NCI-H774 (cell line): ENCODE measurements at regions not wholly inside any gene's neighbourhood (a gene's known extent, or its start where the extent isn't known, plus 50 kb on each side); places are given as distances from the start of the nearest gene placed in this dataset.

Experiments used
- DNase-seq: peaks from one replicate; lab custom pipeline; 2025; lab: John Stamatoyannopoulos, UW

DNA sequence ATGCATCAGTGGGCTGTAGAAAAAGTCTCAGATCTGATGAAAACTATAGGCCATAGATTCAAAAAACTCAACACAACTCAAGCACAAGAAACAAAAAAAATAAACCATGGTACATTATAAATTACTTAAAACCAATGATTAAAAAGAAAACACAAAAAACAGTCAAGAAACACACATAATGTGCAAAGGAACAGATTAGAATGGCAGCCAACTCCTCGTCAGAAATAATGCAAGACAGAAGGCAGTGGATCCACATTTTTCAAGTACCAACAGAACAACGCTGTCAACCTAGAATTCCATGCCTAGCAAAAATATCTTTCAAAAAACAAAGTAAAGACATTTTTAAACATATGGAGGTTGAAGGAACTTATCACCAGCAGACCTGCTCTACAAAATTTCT lies 69.7 kb downstream of the PSMB1 start:
- no peak for DNase-seq

DNA sequence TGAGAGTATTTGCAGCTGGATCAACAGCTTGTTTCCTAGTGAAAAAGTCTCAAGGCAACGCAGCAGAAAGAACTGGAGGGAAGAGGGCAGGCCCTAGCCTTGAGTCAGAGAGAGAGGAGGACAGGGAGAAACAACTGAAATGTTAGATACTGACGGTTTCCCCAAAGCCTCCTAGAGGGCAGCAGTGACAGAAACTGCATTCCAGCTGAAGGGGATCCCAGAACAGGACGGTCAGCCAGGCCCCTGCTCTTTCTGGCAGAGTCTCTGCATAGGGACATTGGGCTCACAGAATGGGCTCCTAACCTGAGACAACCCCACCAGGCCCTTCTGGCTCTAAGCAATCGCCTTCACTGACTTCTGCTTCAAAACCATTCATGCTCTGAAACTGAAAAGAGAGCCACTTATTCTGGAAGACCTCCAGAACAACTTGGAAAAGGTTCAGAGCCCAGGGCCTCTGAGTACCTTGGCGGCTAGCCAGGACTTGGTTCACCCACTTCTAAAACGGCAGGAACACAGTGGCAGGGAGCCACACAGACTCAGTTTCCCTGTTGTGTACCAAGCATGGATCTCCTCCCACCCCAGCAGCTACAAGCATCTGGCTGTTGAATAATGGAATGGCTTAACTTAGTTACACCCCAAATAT lies 72.9 kb downstream of the PSMB1 start:
- DNase-seq: peak; percentile 32

DNA sequence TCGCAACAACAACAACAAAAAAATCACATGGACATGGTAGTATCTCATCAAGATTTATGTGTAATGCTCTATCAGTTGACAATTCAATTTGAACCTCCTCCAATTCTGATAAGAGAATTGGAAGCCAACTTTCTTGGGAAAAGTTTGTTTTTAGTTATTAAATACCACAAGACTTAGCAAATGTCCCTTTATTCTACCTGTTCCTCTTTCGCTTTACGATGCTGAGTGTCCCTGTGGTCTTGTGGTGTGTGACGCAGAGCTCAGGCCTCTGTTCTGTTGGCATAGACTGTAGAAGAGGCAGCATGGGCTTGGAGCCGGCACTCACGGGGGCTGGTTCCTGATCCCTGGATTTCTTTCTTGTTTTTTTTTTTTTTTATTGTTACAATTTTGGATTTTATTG lies 76.7 kb downstream of the PSMB1 start:
- DNase-seq: no peak

- no peak for DNase-seq
Measured at GRCh38 chr6:170475118-170475517, 78.0 kb downstream of the PSMB1 start.

- no peak for DNase-seq
Measured at GRCh38 chr6:170473801-170474200, 79.3 kb downstream of the PSMB1 start.

DNA sequence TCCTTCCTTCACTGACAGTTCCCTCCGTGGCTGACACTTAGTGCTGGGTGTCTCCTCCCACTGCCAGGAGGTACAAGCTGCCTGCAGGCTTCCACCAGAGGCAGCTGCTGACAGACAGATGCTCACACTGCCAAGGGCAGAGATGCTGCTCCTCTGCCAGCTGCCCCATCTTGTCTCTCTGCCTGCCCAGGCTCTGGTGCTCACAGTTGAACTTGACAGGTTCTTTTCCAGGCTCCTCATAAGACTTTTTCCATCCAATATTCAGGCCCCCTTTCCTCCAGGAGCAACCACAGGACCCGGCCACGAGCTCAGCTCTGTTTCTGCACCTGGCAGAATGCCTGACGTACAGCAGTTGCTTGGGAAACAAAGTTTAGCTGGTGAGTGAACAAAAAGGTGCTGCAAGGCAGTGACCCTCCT lies 79.8 kb downstream of the PSMB1 start:
- peak; percentile 22 for DNase-seq

GRCh38 chr6:170471491-170471890 lies 81.6 kb downstream of the PSMB1 start:
- no peak for DNase-seq

GRCh38 chr6:170470734-170471133 lies 82.4 kb downstream of the PSMB1 start:
- no peak for DNase-seq

- DNase-seq: no peak
Measured at GRCh38 chr6:170464524-170464979, 88.6 kb downstream of the PSMB1 start.

DNA sequence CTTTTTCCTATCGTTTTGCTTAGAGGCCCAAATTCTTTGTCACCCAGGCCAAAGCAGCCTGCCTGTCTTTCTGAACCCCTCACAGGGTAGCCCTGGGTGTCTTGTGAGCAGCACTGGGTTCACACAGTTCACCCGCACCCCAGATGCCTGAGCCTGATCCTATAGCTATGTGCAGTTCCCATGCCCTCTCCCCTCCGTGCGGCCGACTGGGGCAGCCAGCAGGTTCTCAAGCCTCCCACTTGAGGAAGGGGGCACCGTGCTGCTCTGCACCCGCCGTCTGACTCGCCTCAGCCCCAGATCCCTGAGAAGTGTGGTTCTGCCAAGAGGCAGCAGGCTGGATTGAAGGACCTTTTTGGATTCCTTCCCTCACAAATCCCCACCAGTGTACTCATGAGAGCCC lies 89.0 kb downstream of the PSMB1 start:
- DNase-seq: no peak

DNA sequence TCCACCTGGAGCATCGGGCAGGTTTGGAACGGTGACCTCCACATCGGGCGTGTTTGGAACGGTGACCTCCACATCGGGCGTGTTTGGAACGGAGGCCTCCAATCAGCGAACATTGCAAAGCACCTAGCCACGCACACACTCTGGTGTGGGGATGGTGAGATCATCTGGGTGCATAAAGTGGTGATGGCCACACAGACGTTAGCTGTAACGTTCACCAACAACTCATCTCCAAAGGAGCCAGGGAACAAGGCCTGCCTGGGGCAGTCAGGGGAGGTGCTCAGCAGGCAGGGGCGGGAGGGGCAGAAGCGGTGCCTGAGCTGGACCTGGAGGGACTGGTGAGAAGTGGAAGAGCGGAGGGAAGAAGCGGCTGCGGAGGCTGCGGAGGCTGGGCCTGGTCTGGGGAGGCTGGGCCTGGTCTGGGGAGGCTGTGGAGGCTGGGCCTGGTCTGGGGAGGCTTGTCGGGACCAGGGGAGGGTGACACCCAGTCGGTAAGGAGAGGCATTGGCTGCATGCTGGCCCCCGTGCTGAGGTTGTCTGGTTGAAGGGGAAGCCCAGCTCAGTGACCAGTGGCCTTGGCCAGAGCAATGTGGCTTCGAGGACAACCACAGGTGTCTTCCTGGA lies 89.9 kb downstream of the PSMB1 start:
- no peak for DNase-seq

GRCh38 chr6:170462366-170463020 lies 90.6 kb downstream of the PSMB1 start:
- DNase-seq: peak; percentile 65

DNA sequence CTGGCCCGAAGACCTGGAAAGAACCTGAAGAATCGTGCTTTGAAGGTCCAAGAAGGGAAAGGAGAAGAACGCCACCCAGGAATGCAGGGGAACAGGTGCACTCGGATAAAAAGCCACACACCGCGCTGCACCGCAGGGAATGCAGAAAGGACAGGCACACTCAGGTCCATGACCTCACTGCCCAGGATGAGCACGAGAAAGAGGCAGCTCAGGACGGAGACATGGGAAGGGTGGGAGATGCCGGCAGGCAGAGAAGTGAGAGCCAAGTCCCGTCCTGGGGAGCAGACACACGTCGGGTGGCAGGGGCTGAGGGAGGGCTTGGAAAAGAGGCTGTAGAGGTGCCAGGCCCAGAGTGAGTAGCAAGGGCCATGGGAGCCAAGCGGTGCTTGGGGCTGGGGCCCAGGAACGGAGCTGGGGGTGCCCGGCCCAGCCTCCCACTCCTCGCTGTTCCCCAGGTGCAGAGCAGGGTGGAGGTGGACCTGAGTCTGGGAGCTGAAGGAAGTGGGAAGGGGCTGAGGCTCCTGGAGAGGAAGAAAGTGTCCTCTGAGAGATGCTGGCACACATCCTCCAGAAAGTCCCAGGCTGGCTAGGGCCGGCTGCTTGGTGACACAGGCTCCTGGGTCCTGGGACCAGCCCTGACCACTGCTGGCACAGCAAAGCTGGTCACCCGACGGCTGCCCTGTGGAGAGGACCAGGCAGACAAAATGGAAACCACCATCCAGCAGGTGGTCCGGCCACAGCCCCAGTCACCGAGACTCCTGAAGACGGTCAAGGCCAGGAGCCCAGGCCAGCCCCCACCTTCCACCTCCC lies 91.3 kb downstream of the PSMB1 start:
- no peak for DNase-seq

- no peak for DNase-seq
Measured at GRCh38 chr6:170461111-170461510, 92.0 kb downstream of the PSMB1 start.

GRCh38 chr6:170460641-170461040 lies 92.5 kb downstream of the PSMB1 start:
- DNase-seq: no peak

GRCh38 chr6:170459451-170459850 lies 93.7 kb downstream of the PSMB1 start:
- DNase-seq: no peak

DNA sequence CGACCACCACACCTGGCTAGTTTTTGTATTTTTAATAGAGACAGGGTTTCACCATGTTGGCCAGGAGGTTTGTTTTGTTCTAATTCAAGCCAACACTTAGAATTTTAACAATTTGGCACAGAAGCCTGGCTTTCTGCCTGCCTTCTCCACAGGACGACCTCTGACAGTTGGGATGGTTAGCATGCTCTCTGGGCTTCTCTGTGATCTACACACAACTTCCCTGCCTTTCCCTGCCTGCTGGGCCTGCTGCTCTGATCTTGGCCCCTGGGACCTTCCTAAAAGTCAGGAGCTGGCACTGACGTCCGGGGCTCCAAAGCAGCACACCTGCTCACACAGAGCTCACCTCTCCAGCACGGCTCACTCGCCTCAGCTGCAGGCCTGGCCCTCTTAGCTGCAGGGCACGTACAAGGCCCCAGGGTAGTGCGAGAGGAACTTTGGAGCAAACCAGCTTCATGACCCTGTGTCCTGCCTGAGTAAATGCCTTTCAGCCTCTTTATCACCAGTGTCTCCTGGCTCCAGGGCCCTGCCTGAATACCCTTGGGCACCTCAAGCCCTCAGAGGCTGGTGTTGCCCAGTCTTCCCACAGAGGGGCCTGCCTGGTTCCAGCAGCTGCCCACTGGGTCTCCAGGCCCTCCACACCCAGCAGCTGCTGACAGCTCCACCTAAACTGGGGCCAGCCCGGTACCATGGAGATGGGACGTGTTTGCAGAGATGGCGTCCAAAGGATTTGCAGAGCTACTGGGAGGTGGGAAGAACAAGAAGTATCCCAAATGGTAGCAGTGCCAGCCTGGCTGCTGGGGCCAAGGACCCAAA lies 96.0 kb downstream of the PSMB1 start:
- no peak for DNase-seq
